HG03558 (cell line): ENCODE measurements at regions not wholly inside any gene's neighbourhood (a gene's known extent, or its start where the extent isn't known, plus 50 kb on each side); places are given as distances from the start of the nearest gene placed in this dataset.
"Not testable (repeated sequence)": the region's sequence is repeated elsewhere in the genome, so short reads cannot be mapped to it uniquely, and the experiment has no call there.

Experiments
- ATAC-seq: cut with Tn5 transposase; IDR thresholded peaks from one replicate; pipeline ENCODE4 v1.9.1; 2021; ENCODE audit warnings: moderate number of reproducible peaks; ENCODE audit not compliant: unreplicated experiment; ENCODE audit errors: extremely low read depth

GRCh38 chr9:30356221-30356620 is 2028.2 kb upstream of the ACO1 start:
- no peak for ATAC-seq

- no peak for ATAC-seq
Measured at GRCh38 chr9:30362373-30362772, 2022.1 kb upstream of the ACO1 start.

- not testable (repeated sequence) for ATAC-seq
Measured at GRCh38 chr9:30366140-30366539, 2018.3 kb upstream of the ACO1 start.

GRCh38 chr9:30382271-30382670 is 2002.2 kb upstream of the ACO1 start:
- no peak for ATAC-seq

- ATAC-seq, result no peak
Measured at GRCh38 chr9:30410273-30410672, 1974.2 kb upstream of the ACO1 start.

GRCh38 chr9:30411571-30411970 is 1972.9 kb upstream of the ACO1 start:
- ATAC-seq, result no peak

GRCh38 chr9:30459156-30459555 is 1925.3 kb upstream of the ACO1 start:
- ATAC-seq, result no peak

- no peak for ATAC-seq
Measured at GRCh38 chr9:30476826-30477225, 1907.6 kb upstream of the ACO1 start.

- ATAC-seq, result no peak
Measured at GRCh38 chr9:30478684-30479083, 1905.8 kb upstream of the ACO1 start.

- ATAC-seq, result no peak
Measured at GRCh38 chr9:30482499-30482898, 1901.9 kb upstream of the ACO1 start.

GRCh38 chr9:30484690-30485089 is 1899.8 kb upstream of the ACO1 start:
- ATAC-seq, result no peak

GRCh38 chr9:30504502-30504905 is 1879.9 kb upstream of the ACO1 start:
- no peak for ATAC-seq

- ATAC-seq, result no peak
Measured at GRCh38 chr9:30505311-30505710, 1879.1 kb upstream of the ACO1 start.

- ATAC-seq, result no peak
Measured at GRCh38 chr9:30506749-30507148, 1877.7 kb upstream of the ACO1 start.

GRCh38 chr9:30507166-30507565 is 1877.3 kb upstream of the ACO1 start:
- ATAC-seq, result no peak

GRCh38 chr9:30511666-30512065 is 1872.8 kb upstream of the ACO1 start:
- ATAC-seq, result no peak

GRCh38 chr9:30519166-30519565 is 1865.3 kb upstream of the ACO1 start:
- ATAC-seq, result no peak

- ATAC-seq, result no peak
Measured at GRCh38 chr9:30519756-30520155, 1864.7 kb upstream of the ACO1 start.

- no peak for ATAC-seq
Measured at GRCh38 chr9:30522061-30522460, 1862.4 kb upstream of the ACO1 start.

GRCh38 chr9:30522486-30522885 is 1862.0 kb upstream of the ACO1 start:
- no peak for ATAC-seq

GRCh38 chr9:30524311-30524710 is 1860.1 kb upstream of the ACO1 start:
- no peak for ATAC-seq

GRCh38 chr9:30534455-30534854 is 1850.0 kb upstream of the ACO1 start:
- no peak for ATAC-seq

- no peak for ATAC-seq
Measured at GRCh38 chr9:30534896-30535295, 1849.5 kb upstream of the ACO1 start.
